Stromal cell of bone marrow (primary cell): ENCODE measurements at regions not wholly inside any gene's neighbourhood (a gene's known extent, or its start where the extent isn't known, plus 50 kb on each side); places are given as distances from the start of the nearest gene placed in this dataset.

Experiments used
- DNase-seq: peaks from one replicate; pipeline ENCODE4 v3.0.0-alpha.2; 2012; ENCODE audit warnings: low read depth

GRCh38 chr2:76318848-76319360, 608.2 kb upstream of the GCFC2 start:
- DNase-seq: no peak

- no peak for DNase-seq
Observed at GRCh38 chr2:76316691-76317090, 606.0 kb upstream of the GCFC2 start.

GRCh38 chr2:76314271-76315020, 603.7 kb upstream of the GCFC2 start:
- DNase-seq: no peak

GRCh38 chr2:76312236-76312635, 601.5 kb upstream of the GCFC2 start:
- no peak for DNase-seq

GRCh38 chr2:76311728-76312127, 601.0 kb upstream of the GCFC2 start:
- DNase-seq: no peak

- DNase-seq: no peak
Observed at GRCh38 chr2:76310894-76311633, 600.3 kb upstream of the GCFC2 start.

- no peak for DNase-seq
Observed at GRCh38 chr2:76307495-76307894, 596.8 kb upstream of the GCFC2 start.

- no peak for DNase-seq
Observed at GRCh38 chr2:76298041-76298440, 587.3 kb upstream of the GCFC2 start.

- DNase-seq: no peak
Observed at GRCh38 chr2:76296438-76296837, 585.7 kb upstream of the GCFC2 start.

GRCh38 chr2:76295762-76296161, 585.0 kb upstream of the GCFC2 start:
- no peak for DNase-seq

GRCh38 chr2:76288598-76288997, 577.9 kb upstream of the GCFC2 start:
- no peak for DNase-seq

GRCh38 chr2:76288146-76288545, 577.4 kb upstream of the GCFC2 start:
- no peak for DNase-seq

- no peak for DNase-seq
Observed at GRCh38 chr2:76283350-76283749, 572.6 kb upstream of the GCFC2 start.

- no peak for DNase-seq
Observed at GRCh38 chr2:76281156-76281841, 570.6 kb upstream of the GCFC2 start.

GRCh38 chr2:76280686-76281085, 570.0 kb upstream of the GCFC2 start:
- DNase-seq: no peak

GRCh38 chr2:76279142-76279541, 568.4 kb upstream of the GCFC2 start:
- DNase-seq: no peak

GRCh38 chr2:76275788-76276187, 565.1 kb upstream of the GCFC2 start:
- no peak for DNase-seq

GRCh38 chr2:76274676-76275075, 564.0 kb upstream of the GCFC2 start:
- no peak for DNase-seq

- no peak for DNase-seq
Observed at GRCh38 chr2:76274160-76274559, 563.4 kb upstream of the GCFC2 start.

GRCh38 chr2:76270096-76270710, 559.5 kb upstream of the GCFC2 start:
- DNase-seq: no peak

GRCh38 chr2:76268902-76269620, 558.3 kb upstream of the GCFC2 start:
- no peak for DNase-seq

GRCh38 chr2:76268484-76268883, 557.8 kb upstream of the GCFC2 start:
- DNase-seq: no peak
